ENCODE measurements at regions not wholly inside any gene's neighbourhood (a gene's known extent, or its start where the extent isn't known, plus 50 kb on each side); places are given as distances from the start of the nearest gene placed in this dataset.
"Not testable (repeated sequence)": the region's sequence is repeated elsewhere in the genome, so short reads cannot be mapped to it uniquely, and the experiment has no call there.

DNA sequence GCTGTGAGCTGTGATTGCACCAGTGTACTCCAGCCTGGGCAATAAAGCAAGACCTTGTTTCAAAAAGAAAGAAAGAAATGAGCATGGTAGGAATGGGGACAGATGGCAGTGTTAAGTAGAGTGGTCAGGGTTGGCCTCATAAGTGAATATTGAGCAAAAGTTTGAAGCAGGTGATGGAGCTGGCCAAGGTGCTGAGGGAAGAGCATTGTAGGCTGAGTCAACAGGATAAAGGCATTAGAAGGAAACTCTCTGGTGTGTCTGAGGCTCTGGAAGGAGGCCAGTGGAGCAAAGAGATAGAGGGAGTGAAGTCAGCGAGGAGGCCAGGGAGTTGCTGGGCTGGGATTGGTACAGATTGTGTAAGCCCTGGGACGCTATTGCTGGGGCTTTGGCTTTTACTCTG is 336.1 kb downstream of the ZNF37A start:
- TF ChIP-seq CTCF, EP300 (IDR thresholded peaks at IDR 0.05): not testable (repeated sequence)

Data from gastroesophageal sphincter (tissue), 3 donors.